PC-3 (cell line): ENCODE measurements at regions not wholly inside any gene's neighbourhood (a gene's known extent, or its start where the extent isn't known, plus 50 kb on each side); places are given as distances from the start of the nearest gene placed in this dataset.

Source experiments
- EZH2 ChIP-seq: fragments of 300-600 bp; sonication (generic); IDR thresholded peaks from one replicate; pipeline ENCODE4 v1.6.1; 2017; ENCODE audit warnings: antibody characterized with exemption, mild to moderate bottlenecking, low read length; ENCODE audit not compliant: unreplicated experiment
- EZH2phosphoT487 ChIP-seq: fragments of 300-600 bp; sonication (generic); IDR thresholded peaks from 2 replicates; pipeline ENCODE4 v1.6.1; 2018; ENCODE audit warnings: mild to moderate bottlenecking, antibody characterized with exemption, low read length, borderline replicate concordance
- TF ChIP-seq, protein P1 (sequence below): fragments of 300-600 bp; sonication (generic); conservative IDR thresholded peaks from 2 replicates; pipeline ENCODE4 v1.5.1; 2017; ENCODE audit warnings: antibody characterized with exemption, low read depth, mild to moderate bottlenecking, low read length

DNA sequence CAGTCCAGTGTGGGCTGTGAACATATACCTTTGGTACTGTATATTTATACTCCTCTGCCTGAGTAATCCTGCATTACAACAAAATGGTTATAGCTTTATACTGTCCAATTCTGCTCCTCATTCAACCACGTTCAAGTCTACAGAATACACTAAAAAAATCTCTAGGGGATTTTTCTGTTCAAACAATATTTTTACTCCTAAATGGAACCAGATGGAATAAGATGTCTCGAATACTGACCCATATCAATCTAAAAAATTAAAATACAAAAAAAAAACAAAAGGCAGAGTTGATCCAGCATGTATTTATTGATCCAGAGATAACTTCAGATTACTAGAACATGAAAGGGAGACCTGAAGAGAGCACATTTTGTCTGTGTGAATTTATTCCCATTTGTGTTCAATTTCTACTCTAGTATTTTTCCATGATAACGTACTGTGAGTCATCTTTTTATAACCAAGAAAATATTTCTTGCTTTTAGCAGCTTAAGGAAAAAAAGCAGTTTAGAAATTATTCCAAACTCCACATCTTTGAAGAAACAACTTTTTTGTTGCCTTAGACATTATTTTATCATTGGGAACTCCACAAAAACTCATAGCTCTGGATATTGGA is 910.7 kb downstream of the TBL1XR1 start:
- TF ChIP-seq, protein P1, sequence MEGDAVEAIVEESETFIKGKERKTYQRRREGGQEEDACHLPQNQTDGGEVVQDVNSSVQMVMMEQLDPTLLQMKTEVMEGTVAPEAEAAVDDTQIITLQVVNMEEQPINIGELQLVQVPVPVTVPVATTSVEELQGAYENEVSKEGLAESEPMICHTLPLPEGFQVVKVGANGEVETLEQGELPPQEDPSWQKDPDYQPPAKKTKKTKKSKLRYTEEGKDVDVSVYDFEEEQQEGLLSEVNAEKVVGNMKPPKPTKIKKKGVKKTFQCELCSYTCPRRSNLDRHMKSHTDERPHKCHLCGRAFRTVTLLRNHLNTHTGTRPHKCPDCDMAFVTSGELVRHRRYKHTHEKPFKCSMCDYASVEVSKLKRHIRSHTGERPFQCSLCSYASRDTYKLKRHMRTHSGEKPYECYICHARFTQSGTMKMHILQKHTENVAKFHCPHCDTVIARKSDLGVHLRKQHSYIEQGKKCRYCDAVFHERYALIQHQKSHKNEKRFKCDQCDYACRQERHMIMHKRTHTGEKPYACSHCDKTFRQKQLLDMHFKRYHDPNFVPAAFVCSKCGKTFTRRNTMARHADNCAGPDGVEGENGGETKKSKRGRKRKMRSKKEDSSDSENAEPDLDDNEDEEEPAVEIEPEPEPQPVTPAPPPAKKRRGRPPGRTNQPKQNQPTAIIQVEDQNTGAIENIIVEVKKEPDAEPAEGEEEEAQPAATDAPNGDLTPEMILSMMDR: no peak
- TF ChIP-seq EZH2 (no peak), EZH2phosphoT487 (no peak)
